Erythroblast (primary cell): ENCODE measurements at regions not wholly inside any gene's neighbourhood (a gene's known extent, or its start where the extent isn't known, plus 50 kb on each side); places are given as distances from the start of the nearest gene placed in this dataset.

Experiments used
- GATA1 ChIP-seq: IDR thresholded peaks from 2 replicates; pipeline ENCODE4 v1.6.1; 2011; ENCODE audit warnings: low read depth, mild to moderate bottlenecking, control low read depth, low read length, moderate library complexity
- POLR2A ChIP-seq: IDR thresholded peaks from 2 replicates; pipeline ENCODE4 v1.6.1; 2011; ENCODE audit warnings: mild to moderate bottlenecking, low read length

DNA sequence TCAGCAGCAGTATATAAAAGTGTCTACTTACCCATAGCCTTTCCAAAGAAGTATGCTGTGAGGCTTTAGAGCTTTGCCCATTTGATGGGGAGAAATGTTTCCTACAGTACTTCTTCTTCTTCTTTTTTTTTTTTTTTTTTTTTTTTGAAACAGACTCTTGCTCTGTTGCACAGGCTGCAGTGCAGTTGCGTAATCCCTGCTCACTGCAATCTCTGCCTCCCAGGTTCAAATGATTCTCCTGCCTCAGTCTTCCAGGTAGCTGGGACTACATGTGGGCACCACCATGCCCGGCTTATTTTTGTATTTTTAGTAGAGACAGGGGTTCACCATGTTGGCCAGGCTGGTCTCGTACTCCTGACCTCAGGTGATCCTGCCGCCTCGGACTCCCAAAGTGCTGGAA is 101.7 kb upstream of the TMEM26 start:
- TF ChIP-seq POLR2A (no peak), GATA1 (no peak)
